G401.6 (cell line): ENCODE measurements at regions not wholly inside any gene's neighbourhood (a gene's known extent, or its start where the extent isn't known, plus 50 kb on each side); places are given as distances from the start of the nearest gene placed in this dataset.

Experiments
- FAIRE-seq: peaks from 2 replicates; lab custom pipeline; 2012; peaks lifted over from hg19 to GRCh38; lab: Jason Lieb, UNC

GRCh38 chr22:48263791-48264351 lies 1501.4 kb downstream of the TBC1D22A start:
- no peak for FAIRE-seq

DNA sequence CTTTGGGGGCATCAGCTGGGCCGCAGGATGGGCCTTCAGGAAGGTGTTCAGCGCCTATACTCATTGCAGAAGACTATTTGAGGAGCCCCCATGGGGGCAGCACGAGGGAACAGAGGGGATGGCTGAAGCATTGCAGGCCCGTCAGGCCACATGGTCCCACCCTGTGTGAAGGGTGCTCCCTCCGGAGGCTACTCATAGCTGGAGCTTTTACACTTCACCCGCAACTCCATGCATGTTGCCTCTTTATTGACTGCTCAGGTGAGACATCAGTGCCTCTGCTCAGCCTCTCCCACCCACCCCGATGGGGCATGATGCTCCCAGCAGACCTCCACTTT lies 1500.9 kb downstream of the TBC1D22A start:
- FAIRE-seq, result no peak

- no peak for FAIRE-seq
Observed at GRCh38 chr22:48262596-48263430, 1500.4 kb downstream of the TBC1D22A start.

DNA sequence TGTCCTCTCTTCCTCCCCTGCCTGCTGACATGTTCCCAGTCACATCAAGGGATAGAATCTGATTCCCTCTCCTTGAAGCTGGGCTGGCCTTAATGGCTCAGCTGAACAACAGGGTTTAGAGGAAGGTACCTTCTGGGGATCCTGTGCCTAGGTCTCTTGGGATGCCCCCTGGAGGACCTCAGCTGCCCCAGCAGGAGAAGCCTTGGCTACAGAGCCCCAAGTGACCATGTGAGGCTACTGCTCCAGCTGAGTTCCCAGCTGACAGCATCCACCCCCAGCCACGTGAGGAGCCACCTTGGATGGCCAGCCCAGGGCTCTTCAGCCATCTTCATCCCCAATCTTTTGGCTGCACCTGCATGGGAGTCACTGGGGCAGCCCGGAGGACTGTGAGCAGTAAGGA lies 1499.3 kb downstream of the TBC1D22A start:
- FAIRE-seq, result no peak

DNA sequence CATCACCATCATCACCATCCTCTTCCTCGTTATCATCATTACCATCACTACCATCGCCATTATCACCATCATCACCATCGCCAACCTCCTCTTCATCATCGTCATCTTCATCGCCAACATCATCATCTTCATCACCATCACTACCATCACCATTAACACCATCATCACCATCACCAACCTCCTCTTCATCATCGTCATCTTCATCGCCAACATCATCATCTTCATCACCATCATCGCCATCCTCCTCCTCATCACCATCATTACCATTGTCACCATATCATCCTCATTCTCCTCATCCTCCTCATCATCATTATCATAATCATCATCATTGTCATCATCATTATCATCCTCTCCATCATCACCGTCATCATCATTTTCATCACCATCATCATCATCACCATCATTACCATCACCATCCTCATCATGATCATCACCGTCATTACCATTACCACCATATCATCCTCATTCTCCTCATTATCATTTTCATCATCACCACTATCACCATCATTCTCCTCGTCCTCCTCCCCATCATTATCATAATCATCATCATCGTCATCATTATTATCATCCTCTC lies 1498.7 kb downstream of the TBC1D22A start:
- FAIRE-seq, result no peak

GRCh38 chr22:48259991-48260670 lies 1497.7 kb downstream of the TBC1D22A start:
- FAIRE-seq, result no peak

DNA sequence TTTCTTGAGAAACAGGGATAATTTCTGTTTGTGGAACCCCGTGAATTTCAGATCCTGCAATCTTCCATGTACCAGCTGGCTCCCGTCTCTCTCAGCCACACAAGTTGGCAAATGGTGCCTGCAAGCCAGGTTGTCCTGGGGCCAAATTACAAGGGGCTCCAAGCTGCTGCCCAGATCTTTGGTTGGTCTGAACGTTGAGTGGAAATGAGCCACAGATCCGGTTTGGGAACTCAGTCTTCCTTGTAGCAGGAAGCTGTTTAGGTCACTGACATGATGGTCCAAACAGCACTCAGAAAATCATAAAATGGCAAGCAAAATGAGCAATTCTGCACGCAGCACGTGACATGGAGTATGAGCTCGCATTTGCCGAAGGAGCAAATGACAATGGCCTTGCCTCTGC lies 1496.4 kb downstream of the TBC1D22A start:
- no peak for FAIRE-seq

DNA sequence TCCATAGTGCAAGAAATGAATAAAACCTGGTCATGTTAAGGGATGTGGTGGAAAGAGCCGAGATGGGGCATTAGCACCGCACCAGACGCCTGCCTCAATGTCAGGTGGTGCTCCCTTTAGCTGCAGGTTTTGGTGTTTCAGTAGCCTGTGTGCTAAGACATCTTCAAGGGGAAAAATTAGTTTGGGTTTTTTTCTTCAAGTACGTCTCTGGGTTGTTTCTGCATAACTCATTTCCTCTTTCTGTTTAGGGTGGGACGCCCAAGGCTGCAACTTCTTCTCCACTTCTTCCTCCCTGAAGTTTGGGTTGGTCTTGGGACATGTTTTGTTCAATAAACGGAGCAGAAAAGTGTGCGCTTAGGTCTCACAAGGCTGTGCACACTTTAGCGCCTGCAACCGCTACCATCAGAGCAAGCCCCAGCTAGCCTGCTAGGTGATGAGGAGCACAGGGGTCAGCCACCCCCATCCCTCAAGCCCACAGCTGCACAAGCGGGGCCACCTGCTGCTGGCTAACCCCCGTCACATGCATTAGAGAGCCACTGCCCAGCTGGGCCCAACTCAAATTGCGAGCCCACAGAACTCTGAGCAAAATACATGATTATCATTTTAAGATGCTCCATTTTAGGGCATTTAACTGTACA lies 1495.7 kb downstream of the TBC1D22A start:
- FAIRE-seq, result no peak

DNA sequence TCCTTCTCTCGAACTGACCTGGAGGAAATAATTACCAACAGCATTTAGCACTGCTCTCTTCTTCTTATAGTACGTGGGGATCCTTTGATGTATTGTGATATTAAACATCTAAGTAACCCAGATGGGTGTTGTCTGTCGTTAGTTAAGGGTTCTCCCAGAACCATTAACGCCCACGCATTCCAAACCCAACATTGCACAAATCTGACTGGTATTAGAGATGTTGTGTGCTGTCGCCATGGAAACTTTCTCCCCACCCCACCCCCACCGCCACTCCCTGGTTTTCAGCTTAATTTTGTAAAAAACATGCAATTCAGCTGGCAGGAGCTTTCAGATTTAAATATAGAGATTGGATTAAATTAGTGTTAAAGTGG lies 1495.2 kb downstream of the TBC1D22A start:
- no peak for FAIRE-seq

DNA sequence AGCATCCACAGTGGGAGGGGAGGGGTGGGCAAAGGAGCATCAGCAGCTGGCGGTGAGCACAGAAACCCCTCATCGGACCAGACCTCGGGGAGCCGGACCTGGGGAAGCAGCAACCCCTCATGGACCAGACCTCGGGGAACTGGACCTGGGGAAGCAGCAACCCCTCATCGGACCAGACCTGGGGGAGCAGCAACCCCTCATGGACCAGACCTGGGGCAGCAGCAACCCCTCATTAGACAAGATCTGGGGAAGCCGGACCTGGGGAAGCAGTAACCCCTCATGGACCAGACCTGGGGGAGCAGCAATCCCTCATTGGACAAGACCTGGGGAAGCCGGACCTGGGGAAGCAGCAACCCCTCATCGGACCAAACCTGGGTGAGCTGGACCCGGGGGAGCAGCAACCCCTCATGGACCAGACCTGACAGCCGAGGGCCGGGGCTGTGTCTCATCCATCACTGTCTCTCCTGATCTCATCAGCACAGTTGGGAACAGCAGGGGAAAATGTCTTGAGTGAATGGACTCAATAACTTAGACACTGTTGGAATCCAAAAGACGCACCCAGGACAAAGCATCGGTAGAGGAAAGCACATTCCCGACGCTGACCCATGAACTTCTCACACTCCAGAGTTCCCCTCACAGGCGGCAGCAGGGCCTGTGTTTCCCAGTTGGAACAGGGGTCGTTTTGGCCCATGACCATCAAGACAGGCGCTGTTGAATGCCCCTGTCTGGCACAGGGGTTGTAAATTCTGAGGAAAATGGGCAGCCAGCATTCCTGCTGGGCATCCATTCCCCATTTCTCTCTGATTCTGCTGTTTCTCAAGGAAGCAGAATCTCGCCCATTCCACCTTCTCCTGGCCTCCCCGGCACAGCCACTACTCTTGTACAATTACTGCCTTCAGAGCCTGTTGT lies 1494.6 kb downstream of the TBC1D22A start:
- FAIRE-seq, result no peak

- no peak for FAIRE-seq
Observed at GRCh38 chr22:48256041-48256739, 1493.7 kb downstream of the TBC1D22A start.

GRCh38 chr22:48254311-48254873 lies 1491.9 kb downstream of the TBC1D22A start:
- FAIRE-seq, result no peak

DNA sequence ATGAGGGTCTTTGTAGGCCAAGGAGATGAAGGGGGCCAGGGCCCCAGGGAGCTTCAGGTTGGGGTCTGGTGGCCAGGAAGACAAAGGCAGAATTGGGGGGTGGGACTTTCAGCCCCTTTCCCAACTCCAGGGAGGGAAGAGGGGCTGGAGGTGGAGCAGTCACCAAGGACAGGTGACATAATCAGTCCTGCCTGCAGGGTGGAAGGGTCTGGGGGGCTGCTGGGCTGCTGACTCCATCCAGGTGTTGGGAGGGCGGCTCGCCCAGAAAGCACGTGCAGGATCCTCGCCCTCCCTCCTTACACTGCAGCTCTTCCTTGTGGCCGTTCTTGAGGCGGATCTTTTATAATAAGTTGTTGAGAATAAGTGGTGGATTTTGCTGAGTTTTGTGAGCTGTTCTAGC lies 1491.1 kb downstream of the TBC1D22A start:
- FAIRE-seq, result no peak

DNA sequence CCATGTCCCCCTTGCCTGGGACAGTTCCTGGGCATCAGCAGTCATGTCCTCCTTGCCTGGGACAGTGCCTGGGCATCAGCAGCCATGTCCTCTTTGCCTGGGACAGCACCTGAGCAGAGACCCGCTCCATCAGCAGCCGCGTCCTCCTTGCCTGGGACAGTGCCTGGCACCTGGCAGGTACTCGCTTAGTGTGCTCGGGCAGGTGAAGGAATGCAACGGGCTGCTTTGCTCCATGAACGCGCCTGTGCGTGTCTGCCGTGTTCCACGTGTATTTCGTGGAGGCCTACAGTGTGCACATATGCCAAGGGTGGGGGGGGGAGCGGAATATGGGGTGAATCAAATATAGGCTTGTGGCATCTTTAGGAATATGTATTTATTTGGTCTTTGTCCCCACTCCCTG lies 1490.7 kb downstream of the TBC1D22A start:
- no peak for FAIRE-seq

GRCh38 chr22:48251629-48252028 lies 1489.2 kb downstream of the TBC1D22A start:
- FAIRE-seq, result no peak

GRCh38 chr22:48250937-48251530 lies 1488.6 kb downstream of the TBC1D22A start:
- no peak for FAIRE-seq

DNA sequence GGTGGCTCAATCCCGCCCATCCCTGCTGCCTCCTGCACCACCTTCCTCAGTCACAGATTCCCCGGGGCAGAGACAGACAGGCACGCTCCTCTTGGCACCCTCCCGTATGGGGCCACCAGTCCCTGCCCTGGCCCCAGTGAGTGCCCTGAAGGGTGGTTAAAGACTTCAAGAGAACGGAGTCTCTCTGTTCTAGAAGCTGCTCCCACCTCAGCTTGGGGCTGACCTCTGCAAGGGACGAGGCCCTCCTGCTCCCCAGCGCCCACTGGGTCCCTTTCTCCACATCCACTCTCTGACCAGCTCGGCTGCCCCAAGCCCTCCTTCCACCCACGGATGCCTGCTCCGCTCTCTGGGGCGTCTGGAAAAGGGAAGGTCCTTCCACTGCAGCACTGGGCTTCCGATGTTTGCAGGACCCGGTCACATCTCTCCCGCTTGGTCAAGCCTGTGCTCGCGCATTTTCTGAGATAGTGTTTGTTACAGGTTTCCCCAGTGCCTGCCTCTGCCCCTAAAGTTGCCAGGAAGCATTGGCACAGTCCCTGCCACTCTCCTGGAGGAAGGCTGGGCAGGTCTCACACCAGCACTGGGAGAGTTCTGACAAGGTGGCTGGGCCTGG lies 1487.9 kb downstream of the TBC1D22A start:
- FAIRE-seq, result no peak

GRCh38 chr22:48249713-48250268 lies 1487.3 kb downstream of the TBC1D22A start:
- FAIRE-seq, result no peak

DNA sequence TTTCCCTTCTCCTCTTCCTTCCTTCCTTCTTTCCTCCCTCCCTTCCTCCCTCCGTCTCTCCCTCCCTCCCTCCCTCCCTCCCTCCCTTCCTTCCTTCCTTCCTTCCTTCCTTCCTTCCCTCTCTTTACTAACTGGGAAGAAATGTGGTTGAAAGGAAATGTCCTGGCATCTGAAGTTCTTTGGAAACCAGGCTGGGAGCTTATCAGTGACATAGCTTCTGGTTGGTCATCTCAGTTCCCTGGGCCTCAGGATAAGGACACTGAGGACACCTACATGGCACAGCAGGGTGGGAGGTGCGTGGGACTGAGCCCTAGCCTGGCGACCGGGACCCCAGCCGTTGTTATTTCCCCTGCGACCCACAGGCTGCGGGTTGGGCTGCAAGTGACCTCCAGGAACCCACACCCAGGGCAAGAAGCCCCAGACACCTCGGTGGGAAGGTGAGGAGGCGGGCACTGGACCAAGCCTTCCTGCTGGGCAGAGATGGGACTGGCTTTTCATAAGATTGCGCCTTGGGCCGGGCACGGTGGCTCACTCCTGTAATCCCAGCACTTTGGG lies 1486.5 kb downstream of the TBC1D22A start:
- FAIRE-seq, result no peak
